Activated T-helper 1 cell treated with anti-CD3 and anti-CD28 coated beads, Interleukin-12 subunit alpha, Interleukin-12 subunit beta, Interleukin-2, Interleukin-4 antibody, amounts not matched to agents 30 ng/mL and 10 ng/mL and 1 ng/mL, durations not matched to agents 14 hours and 24 hours and 36 hours (primary cell): ENCODE measurements at regions not wholly inside any gene's neighbourhood (a gene's known extent, or its start where the extent isn't known, plus 50 kb on each side); places are given as distances from the start of the nearest gene placed in this dataset.
"Not testable (repeated sequence)": the region's sequence is repeated elsewhere in the genome, so short reads cannot be mapped to it uniquely, and the experiment has no call there.

Experiments used
- DNase-seq: peaks from one replicate; pipeline ENCODE4 v3.0.0; 2021; ENCODE audit warnings: low spot score
- H3K27ac Mint-ChIP-seq: one replicate; pipeline ENCODE4 v1.8.0; 2021; ENCODE audit warnings: mild to moderate bottlenecking, mixed read lengths
- H3K27me3 Mint-ChIP-seq: one replicate; pipeline ENCODE4 v1.8.0; 2022; ENCODE audit warnings: mild to moderate bottlenecking, moderate library complexity, mixed read lengths; ENCODE audit not compliant: insufficient read depth
- H3K36me3 Mint-ChIP-seq: one replicate; pipeline ENCODE4 v1.8.0; 2021; ENCODE audit warnings: low read depth, mixed read lengths
- H3K4me1 Mint-ChIP-seq: one replicate; pipeline ENCODE4 v1.8.0; 2021; ENCODE audit warnings: low read depth, mixed read lengths
- H3K4me3 Mint-ChIP-seq: one replicate; pipeline ENCODE4 v1.8.0; 2021; ENCODE audit warnings: mild to moderate bottlenecking, moderate library complexity, mixed read lengths
- H3K9me3 Mint-ChIP-seq: one replicate; pipeline ENCODE4 v1.8.0; 2021; ENCODE audit warnings: mixed read lengths
- intact Hi-C: fragments of 100-400 bp; cut with micrococcal nuclease; formaldehyde crosslinking; loops from one replicate; pipeline ENCODE4 v1.15.1; 2024

GRCh38 chr20:50438986-50439407, 71.2 kb upstream of the PTPN1 start:
- Mint-ChIP-seq H3K36me3 (no peaks in the 10 kb centered on the region), H3K4me3 (no peak overlapping the region), H3K27ac (no peak overlapping the region), H3K4me1 (peaks cover 18% of the 10 kb centered on the region), H3K27me3 (no peaks in the 10 kb centered on the region), H3K9me3 (no peaks in the 10 kb centered on the region)
- intact Hi-C loops, result no loop called here
- DNase-seq, result no peak

DNA sequence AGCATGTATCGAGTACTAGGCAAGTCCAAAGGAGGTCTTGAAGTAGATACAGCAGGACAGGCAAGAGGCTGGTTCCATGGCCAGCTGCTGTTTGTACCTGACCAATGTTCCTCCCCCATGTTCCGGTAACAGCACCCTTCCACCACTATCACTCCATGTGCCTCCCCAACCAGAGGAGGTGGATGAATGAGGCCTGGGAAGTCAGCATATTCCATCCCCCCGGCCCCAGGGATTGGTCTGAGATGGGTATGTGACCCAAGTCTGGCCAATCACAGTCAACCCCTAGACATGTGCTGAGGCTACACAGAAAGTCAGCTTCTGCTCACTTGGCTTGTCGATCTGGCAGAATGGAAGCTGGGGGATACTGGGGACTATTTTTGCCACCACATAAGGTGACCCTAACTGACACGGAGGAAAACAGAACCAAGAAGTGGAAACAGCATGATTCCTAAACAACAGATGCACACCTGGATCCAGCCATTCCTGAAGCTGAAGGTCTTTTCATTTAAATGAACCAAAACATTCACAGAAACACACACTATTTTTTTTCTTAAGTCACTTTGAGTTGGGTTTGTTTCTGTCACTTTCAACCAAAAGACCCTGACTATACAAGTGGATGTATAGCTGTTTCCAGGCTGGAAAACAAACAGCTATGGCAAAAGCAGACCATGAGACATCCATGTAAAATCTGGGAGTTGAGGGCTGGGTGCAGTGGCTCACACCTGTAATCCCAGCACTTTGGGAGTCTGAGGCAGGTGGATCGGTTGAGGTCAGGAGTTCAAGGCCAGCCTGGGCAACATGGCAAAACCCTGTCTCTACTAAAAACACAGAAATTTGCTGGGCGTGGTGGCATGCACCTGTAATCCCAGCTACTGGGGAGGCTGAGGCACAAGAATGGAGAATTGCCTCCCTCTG, 70.4 kb upstream of the PTPN1 start:
- peaks cover 18% of the 10 kb centered on the region for H3K4me1 Mint-ChIP-seq
- H3K4me3 Mint-ChIP-seq, result no peak overlapping the region
- no peak for DNase-seq
- intact Hi-C loops, result loop anchor here (1.0 kb wide), 1 partner anchor 100 kb away; no protein-coding TSS in a partner anchor
- H3K9me3 Mint-ChIP-seq, result no peaks in the 10 kb centered on the region
- H3K27me3 Mint-ChIP-seq, result no peaks in the 10 kb centered on the region
- H3K36me3 Mint-ChIP-seq, result no peaks in the 10 kb centered on the region
- H3K27ac Mint-ChIP-seq, result peak overlapping the region; percentile 96

DNA sequence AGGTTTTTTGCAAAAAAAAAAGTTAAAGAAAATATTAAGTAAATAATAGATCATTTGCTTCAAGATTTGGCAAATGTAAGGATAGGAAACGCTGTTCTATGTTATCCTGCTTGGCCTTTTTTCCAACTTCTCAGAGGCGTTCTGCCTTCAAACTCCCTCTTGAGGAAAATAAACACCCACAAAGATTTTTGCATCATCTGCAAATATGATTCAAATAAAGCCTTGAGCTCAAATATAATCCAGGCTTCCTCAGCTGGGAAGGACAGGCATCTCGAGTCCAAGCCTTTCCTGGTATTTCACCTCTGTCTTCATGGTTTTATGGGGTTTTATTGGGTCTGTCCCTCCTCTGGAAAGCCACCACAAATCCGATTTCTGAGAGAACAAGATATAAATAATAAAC, 67.7 kb upstream of the PTPN1 start:
- H3K9me3 Mint-ChIP-seq, result no peaks in the 10 kb centered on the region
- peaks cover 34% of the 10 kb centered on the region for H3K4me1 Mint-ChIP-seq
- no peaks in the 10 kb centered on the region for H3K36me3 Mint-ChIP-seq
- no peaks in the 10 kb centered on the region for H3K27me3 Mint-ChIP-seq
- intact Hi-C loops, result no loop called here
- H3K4me3 Mint-ChIP-seq, result no peak overlapping the region
- DNase-seq, result no peak
- no peak overlapping the region for H3K27ac Mint-ChIP-seq

- H3K4me1 Mint-ChIP-seq, result peaks cover 34% of the 10 kb centered on the region
- H3K36me3 Mint-ChIP-seq, result peaks cover 3% of the 10 kb centered on the region
- no peak for DNase-seq
- H3K4me3 Mint-ChIP-seq, result no peak overlapping the region
- H3K9me3 Mint-ChIP-seq, result no peaks in the 10 kb centered on the region
- intact Hi-C loops, result no loop called here
- H3K27ac Mint-ChIP-seq, result no peak overlapping the region
- peaks cover 12% of the 10 kb centered on the region for H3K27me3 Mint-ChIP-seq
Measured at GRCh38 chr20:50445354-50446151, 64.6 kb upstream of the PTPN1 start.

DNA sequence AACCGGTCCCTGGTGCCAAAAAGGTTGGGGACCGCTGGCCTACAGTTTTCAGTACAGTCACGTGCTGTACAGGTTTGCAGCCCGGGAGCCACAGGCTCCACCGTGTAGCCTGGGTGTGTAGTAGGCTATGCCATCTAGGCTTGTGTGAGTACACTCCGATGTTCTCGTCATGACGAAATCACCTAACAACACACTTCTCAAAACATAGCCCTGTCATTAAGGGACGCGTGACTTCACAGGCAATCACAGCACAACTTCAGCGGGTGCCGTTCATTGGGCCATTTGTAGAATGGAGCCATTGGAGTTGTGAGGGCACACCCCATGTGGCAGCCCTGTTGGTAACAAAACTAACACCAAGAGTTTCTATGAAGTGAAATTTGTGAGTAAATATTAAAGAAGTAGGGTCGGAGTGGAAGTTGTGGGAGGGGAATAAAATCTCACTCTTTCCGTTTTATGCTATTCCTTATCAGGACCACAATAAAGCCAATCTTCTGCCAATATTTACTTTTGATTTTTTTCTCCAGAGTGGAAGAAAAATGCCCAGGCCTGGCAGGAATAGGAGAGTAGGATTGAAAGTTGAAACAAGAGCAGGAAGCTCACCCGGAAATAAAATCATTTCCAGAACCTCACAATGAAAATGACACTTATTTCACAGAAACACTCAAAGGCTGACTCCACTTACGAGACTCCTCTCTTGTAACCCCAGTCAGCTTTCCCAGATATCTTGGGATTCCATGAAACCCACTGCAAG, 63.7 kb upstream of the PTPN1 start:
- Mint-ChIP-seq H3K27ac (no peak overlapping the region), H3K4me1 (peaks cover 34% of the 10 kb centered on the region), H3K27me3 (peaks cover 19% of the 10 kb centered on the region), H3K4me3 (no peak overlapping the region), H3K36me3 (peaks cover 3% of the 10 kb centered on the region), H3K9me3 (no peaks in the 10 kb centered on the region)
- intact Hi-C loops, result no loop called here
- DNase-seq, result no peak

DNA sequence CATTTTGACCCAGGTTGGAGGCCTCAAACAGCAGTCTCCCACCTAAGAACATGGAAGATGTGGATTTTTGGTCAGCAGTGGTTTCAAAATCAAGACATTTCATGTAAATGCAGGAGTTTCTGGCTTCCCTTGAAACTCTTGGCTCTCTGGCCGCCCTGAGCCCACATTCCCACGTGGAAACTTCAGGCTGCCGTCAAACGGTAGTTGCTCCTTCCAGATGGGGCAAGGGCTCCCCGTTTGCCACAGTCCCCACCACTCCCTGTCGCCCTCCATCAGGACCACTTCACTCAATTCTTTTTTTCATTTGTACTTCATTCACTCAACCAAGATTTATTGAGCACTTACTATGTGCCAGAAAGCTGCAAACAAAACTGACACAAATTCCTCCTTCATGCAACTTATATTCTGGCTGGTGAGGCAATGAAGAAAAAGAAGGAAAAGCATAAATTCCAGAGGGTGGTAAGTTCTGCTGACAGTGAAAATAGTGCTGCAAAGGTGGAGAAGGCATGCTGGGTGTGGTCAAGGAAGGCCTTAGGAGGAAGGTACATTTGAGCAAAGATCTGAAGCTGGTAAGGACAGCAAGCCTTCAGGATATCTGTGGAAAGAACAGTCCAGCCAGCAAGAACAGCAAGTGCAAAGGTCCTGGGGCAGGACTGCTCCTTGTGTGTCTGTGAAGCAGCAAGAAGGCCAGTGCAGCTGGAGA, 62.9 kb upstream of the PTPN1 start:
- H3K36me3 Mint-ChIP-seq, result peaks cover 4% of the 10 kb centered on the region
- intact Hi-C loops, result no loop called here
- no peak overlapping the region for H3K4me3 Mint-ChIP-seq
- DNase-seq, result no peak
- no peaks in the 10 kb centered on the region for H3K9me3 Mint-ChIP-seq
- peaks cover 36% of the 10 kb centered on the region for H3K4me1 Mint-ChIP-seq
- H3K27ac Mint-ChIP-seq, result no peak overlapping the region
- H3K27me3 Mint-ChIP-seq, result peaks cover 19% of the 10 kb centered on the region

GRCh38 chr20:50447817-50448216, 62.4 kb upstream of the PTPN1 start:
- H3K4me1 Mint-ChIP-seq, result peaks cover 36% of the 10 kb centered on the region
- no peak for DNase-seq
- no peak overlapping the region for H3K27ac Mint-ChIP-seq
- intact Hi-C loops, result no loop called here
- no peaks in the 10 kb centered on the region for H3K9me3 Mint-ChIP-seq
- peaks cover 4% of the 10 kb centered on the region for H3K36me3 Mint-ChIP-seq
- H3K4me3 Mint-ChIP-seq, result no peak overlapping the region
- H3K27me3 Mint-ChIP-seq, result peaks cover 20% of the 10 kb centered on the region

DNA sequence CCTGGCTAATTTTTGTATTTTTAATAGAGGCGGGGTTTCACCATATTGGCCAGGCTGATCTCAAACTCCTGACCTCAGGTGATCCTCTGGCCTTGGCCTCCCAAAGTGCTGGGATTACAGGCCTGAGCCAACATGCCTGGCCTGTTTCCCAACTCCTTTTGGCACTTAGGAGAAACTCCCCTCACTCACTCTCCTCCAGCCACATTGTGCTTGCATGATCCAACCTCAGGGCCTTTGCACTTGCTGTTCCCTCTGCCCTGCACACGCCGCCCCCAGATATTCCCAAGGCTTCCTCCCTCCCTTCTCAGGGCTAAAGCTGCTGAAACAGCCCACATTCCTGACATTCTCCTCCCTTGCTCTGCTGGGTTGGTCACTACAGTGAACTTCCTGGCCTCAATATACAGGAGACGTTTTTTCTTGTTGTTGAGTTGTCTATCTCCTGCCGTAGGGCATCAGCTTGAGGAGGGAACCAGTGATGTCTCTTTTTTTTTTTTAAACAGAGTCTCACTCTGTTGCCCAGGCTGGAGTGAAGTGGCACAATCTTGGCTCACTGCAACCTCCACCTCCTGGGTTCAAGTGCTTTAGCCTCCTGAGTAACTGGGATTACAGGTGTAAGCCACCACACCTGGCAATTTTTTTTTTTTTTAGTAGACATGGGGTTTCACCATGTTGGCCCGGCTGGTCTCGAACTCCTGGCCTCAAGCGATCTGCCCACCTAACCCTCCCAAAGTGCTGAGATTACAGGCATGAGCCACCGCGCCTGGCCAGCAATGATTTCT, 61.4 kb upstream of the PTPN1 start:
- DNase-seq, H3K4me3 Mint-ChIP-seq, intact Hi-C loops, H3K36me3 Mint-ChIP-seq, H3K9me3 Mint-ChIP-seq, H3K27ac Mint-ChIP-seq: not testable (repeated sequence)
- H3K27me3 Mint-ChIP-seq, result peaks cover 25% of the 10 kb centered on the region
- H3K4me1 Mint-ChIP-seq, result peaks cover 39% of the 10 kb centered on the region

DNA sequence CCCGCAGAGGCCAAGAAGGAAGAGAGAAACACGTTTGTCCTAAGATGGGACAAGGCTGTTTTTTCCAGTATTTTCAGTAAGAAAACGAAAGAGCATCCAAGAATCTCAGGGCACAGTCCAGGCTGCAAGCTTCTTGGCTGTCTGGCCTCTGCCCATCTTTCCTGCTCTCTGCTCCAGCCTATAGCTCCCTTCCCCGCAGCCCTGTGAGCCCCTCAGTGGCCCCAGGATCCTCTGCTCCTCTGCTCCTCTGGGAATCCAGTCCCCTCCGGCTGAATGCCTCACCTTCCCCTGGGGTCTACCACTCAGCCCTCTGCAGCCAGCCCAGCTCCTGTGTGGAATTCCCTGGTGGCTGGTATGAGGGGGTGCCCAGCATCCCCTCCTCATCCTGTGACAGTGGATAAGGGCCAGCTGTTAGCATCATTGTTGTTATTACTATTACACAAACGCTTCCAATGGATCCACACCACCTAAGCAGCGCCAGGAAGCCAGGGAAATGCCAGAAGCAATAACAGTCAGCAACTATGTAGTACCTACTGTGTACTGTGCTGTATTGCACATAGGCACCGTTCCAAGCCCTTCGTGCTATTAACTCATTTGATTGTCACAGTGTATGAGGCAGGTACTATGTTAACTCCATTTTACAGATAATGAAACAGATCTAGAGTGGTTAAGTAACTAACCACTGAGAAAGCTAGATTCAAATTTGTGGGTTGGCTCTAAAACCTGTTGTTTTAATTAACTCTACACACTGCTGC, 60.3 kb upstream of the PTPN1 start:
- H3K4me1 Mint-ChIP-seq, result peaks cover 42% of the 10 kb centered on the region
- H3K27me3 Mint-ChIP-seq, result peaks cover 29% of the 10 kb centered on the region
- intact Hi-C loops, result no loop called here
- no peak overlapping the region for H3K4me3 Mint-ChIP-seq
- no peak overlapping the region for H3K27ac Mint-ChIP-seq
- DNase-seq, result no peak
- H3K9me3 Mint-ChIP-seq, result no peaks in the 10 kb centered on the region
- peaks cover 7% of the 10 kb centered on the region for H3K36me3 Mint-ChIP-seq

- DNase-seq, result no peak
- no peaks in the 10 kb centered on the region for H3K9me3 Mint-ChIP-seq
- peaks cover 7% of the 10 kb centered on the region for H3K36me3 Mint-ChIP-seq
- peaks cover 29% of the 10 kb centered on the region for H3K27me3 Mint-ChIP-seq
- no peak overlapping the region for H3K4me3 Mint-ChIP-seq
- intact Hi-C loops, result no loop called here
- H3K27ac Mint-ChIP-seq, result no peak overlapping the region
- peaks cover 38% of the 10 kb centered on the region for H3K4me1 Mint-ChIP-seq
Measured at GRCh38 chr20:50450493-50450826, 59.7 kb upstream of the PTPN1 start.

GRCh38 chr20:50450881-50451752, 59.1 kb upstream of the PTPN1 start:
- intact Hi-C loops, result no loop called here
- Mint-ChIP-seq H3K9me3 (no peaks in the 10 kb centered on the region), H3K27me3 (peaks cover 29% of the 10 kb centered on the region), H3K4me3 (peak overlapping the region; percentile 61), H3K27ac (peak overlapping the region; percentile 1), H3K4me1 (peaks cover 33% of the 10 kb centered on the region), H3K36me3 (peaks cover 7% of the 10 kb centered on the region)
- DNase-seq, result no peak
